ENCODE measurements at regions not wholly inside any gene's neighbourhood (a gene's known extent, or its start where the extent isn't known, plus 50 kb on each side); places are given as distances from the start of the nearest gene placed in this dataset.

- TF ChIP-seq, protein P1, sequence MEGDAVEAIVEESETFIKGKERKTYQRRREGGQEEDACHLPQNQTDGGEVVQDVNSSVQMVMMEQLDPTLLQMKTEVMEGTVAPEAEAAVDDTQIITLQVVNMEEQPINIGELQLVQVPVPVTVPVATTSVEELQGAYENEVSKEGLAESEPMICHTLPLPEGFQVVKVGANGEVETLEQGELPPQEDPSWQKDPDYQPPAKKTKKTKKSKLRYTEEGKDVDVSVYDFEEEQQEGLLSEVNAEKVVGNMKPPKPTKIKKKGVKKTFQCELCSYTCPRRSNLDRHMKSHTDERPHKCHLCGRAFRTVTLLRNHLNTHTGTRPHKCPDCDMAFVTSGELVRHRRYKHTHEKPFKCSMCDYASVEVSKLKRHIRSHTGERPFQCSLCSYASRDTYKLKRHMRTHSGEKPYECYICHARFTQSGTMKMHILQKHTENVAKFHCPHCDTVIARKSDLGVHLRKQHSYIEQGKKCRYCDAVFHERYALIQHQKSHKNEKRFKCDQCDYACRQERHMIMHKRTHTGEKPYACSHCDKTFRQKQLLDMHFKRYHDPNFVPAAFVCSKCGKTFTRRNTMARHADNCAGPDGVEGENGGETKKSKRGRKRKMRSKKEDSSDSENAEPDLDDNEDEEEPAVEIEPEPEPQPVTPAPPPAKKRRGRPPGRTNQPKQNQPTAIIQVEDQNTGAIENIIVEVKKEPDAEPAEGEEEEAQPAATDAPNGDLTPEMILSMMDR (IDR thresholded peaks at IDR 0.05), result no peak
- no peak for TF ChIP-seq POLR2A (IDR thresholded peaks at IDR 0.05)
Observed at GRCh38 chr5:142527664-142528295, 158.1 kb downstream of the FGF1 start.
